ENCODE measurements at regions not wholly inside any gene's neighbourhood (a gene's known extent, or its start where the extent isn't known, plus 50 kb on each side); places are given as distances from the start of the nearest gene placed in this dataset.

DNA sequence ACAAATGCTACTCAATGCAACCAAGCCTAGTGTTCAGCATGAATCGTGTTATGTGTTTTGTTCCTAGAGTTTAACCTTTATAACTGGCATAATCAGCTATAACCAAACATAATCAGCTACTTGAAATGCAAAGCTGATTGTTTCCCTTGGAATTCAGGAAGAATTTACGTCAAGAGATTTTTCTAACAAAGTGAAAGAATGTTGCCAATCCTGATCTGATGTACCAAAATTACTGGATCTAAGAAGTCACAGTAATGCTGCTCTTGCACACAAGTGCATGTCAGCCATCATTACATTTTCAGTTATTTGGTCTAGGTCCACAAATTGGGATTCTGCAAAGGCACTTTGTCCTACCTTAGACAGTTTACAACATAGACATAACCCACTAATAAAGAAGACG, 662.3 kb upstream of the SEMA6A start:
- CTCF ChIA-PET: interaction anchor here (1.3 kb wide), 1 partner anchor 10 kb away, joined by 3 read pairs; no protein-coding TSS in a partner anchor
- TF ChIP-seq, protein P1, sequence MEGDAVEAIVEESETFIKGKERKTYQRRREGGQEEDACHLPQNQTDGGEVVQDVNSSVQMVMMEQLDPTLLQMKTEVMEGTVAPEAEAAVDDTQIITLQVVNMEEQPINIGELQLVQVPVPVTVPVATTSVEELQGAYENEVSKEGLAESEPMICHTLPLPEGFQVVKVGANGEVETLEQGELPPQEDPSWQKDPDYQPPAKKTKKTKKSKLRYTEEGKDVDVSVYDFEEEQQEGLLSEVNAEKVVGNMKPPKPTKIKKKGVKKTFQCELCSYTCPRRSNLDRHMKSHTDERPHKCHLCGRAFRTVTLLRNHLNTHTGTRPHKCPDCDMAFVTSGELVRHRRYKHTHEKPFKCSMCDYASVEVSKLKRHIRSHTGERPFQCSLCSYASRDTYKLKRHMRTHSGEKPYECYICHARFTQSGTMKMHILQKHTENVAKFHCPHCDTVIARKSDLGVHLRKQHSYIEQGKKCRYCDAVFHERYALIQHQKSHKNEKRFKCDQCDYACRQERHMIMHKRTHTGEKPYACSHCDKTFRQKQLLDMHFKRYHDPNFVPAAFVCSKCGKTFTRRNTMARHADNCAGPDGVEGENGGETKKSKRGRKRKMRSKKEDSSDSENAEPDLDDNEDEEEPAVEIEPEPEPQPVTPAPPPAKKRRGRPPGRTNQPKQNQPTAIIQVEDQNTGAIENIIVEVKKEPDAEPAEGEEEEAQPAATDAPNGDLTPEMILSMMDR (IDR thresholded peaks at IDR 0.05; ENCODE audit: control extremely low read depth, extremely low read depth, low read depth, missing control alignments): no peak
- DNase-seq (ENCODE audit: extremely low spot score): no peak
- POLR2A ChIA-PET: no interaction called here

- CTCF ChIA-PET: interaction anchor here (0.8 to 1.5 kb wide), 3 partner anchors 9 to 660 kb away, joined by 3 to 4 read pairs (median 3); no protein-coding TSS in a partner anchor
- POLR2A ChIA-PET: no interaction called here
Measured at GRCh38 chr5:117235786-117236185, 661.2 kb upstream of the SEMA6A start.

DNA sequence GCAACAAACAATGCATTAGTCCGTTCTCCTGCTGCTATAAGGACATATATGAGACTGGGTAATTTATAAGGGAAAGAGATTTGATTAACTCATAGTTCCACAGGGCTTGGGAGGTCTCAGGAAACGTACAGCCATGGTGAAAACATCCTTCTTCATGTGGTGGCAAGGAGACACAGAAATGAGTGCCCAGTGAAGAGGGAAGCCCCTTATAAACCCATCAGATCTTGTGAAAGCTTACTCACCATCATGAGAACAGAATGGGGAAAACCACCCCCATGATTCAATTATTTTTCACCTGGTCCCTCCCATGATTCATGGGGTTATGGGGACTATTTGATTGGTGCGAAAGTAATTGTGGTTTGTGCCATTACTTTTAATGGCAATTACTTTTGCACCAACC, 655.8 kb upstream of the SEMA6A start:
- CTCF ChIA-PET: no interaction called here
- POLR2A ChIA-PET: no interaction called here
- TF ChIP-seq, protein P1 (IDR thresholded peaks at IDR 0.05; ENCODE audit: control extremely low read depth, extremely low read depth, low read depth, missing control alignments): no peak
- DNase-seq (ENCODE audit: extremely low spot score): no peak

More at GRCh38 chr5:117235786-117236185, 661.2 kb upstream of the SEMA6A start:
- TF ChIP-seq, protein P1 (IDR thresholded peaks at IDR 0.05; ENCODE audit: control extremely low read depth, extremely low read depth, low read depth, missing control alignments): no peak
- DNase-seq (ENCODE audit: extremely low spot score): no peak

GRCh38 chr5:117220730-117221129, 646.1 kb upstream of the SEMA6A start:
- ChIA-PET CTCF (no interaction called here), POLR2A (no interaction called here)
- TF ChIP-seq, protein P1 (IDR thresholded peaks at IDR 0.05; ENCODE audit: control extremely low read depth, extremely low read depth, low read depth, missing control alignments): no peak
- DNase-seq (ENCODE audit: extremely low spot score): no peak

DNA sequence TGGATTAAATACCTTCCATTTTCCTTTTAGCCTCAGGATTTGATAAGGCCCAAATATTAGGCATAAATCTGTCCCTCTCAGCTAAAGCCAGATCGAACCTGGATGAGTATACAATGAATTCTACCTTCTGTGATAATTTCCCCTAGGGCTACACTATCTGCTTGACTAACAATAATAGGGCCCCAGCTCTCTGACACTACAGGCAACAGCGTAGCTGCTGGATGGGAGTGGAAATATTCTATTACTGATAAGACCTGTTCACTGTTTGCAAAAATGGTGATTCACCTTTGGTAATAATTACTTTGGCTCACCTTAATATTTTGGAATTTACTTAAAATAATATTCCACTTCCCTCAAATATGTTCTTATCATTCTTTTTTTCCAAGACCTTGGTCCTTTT, 644.2 kb upstream of the SEMA6A start:
- TF ChIP-seq, protein P1 (IDR thresholded peaks at IDR 0.05; ENCODE audit: control extremely low read depth, extremely low read depth, low read depth, missing control alignments): no peak
- CTCF ChIA-PET: no interaction called here
- POLR2A ChIA-PET: no interaction called here
- DNase-seq (ENCODE audit: extremely low spot score): no peak

GRCh38 chr5:117212866-117213265, 638.2 kb upstream of the SEMA6A start:
- CTCF ChIA-PET: no interaction called here
- TF ChIP-seq, protein P1 (IDR thresholded peaks at IDR 0.05; ENCODE audit: control extremely low read depth, extremely low read depth, low read depth, missing control alignments): no peak
- no peak for DNase-seq (ENCODE audit: extremely low spot score)
- POLR2A ChIA-PET: no interaction called here

- POLR2A ChIA-PET: no interaction called here
Measured at GRCh38 chr5:117210796-117211195, 636.2 kb upstream of the SEMA6A start.

More at GRCh38 chr5:117210796-117211195, 636.2 kb upstream of the SEMA6A start:
- TF ChIP-seq, protein P1 (IDR thresholded peaks at IDR 0.05; ENCODE audit: control extremely low read depth, extremely low read depth, low read depth, missing control alignments): no peak
- DNase-seq (ENCODE audit: extremely low spot score): no peak
- CTCF ChIA-PET: no interaction called here
